HCT116 (cell line): ENCODE measurements at regions not wholly inside any gene's neighbourhood (a gene's known extent, or its start where the extent isn't known, plus 50 kb on each side); places are given as distances from the start of the nearest gene placed in this dataset.

Source experiments
- ATAC-seq: fragments of 200-7000 bp; cut with Tn5 transposase; 2 replicates; pipeline ENCODE4 v1.9.1; 2020; ENCODE audit warnings: mild to moderate bottlenecking, moderate library complexity
- BruUV-seq: library from RNA; stranded (reverse); fragments of 400-500 nt; replicated peaks from 2 replicates; lab custom pipeline; 2021; lab: Mats Ljungman, UMichigan
- CTCF ChIA-PET: fragments of 300-600 bp; sonication (Branson Sonifier 250); formaldehyde crosslinking; loops from one replicate; lab custom pipeline; 2021; ENCODE audit warnings: antibody characterized with exemption; lab: Charles Lee
- POLR2A ChIA-PET: fragments of 300-600, 350-600 bp; sonication (Branson Sonifier 250); formaldehyde crosslinking; loops from one replicate; lab custom pipeline; 2021; ENCODE audit warnings: antibody characterized with exemption; lab: Charles Lee
- RAD21 ChIA-PET, 2 experiments: fragments of 300-600 bp; sonication (Branson Sonifier 250); formaldehyde crosslinking; loops; one replicate each; lab custom pipeline; 2023; ENCODE audit warnings: low total read pairs in 2 of 2; ENCODE audit not compliant: uncharacterized antibody in 2 of 2, unreplicated experiment in 2 of 2, low non-redundant PET in 1 of 2; lab: Charles Lee
- DNase-seq: peaks from one replicate; pipeline ENCODE4 v3.0.0-alpha.2; 2010; ENCODE audit warnings: low read depth, low spot score
- H2AFZ ChIP-seq: fragments of 200-600 bp; shearing (Covaris generic), sonication (generic); 2 replicates; pipeline ENCODE4 v1.6.1; 2017; ENCODE audit warnings: low read depth, mixed run types, mixed read lengths, antibody characterized with exemption, low read length; ENCODE audit not compliant: poor library complexity, severe bottlenecking
- H3K27ac ChIP-seq: 2 replicates; pipeline ENCODE4 v1.5.1; 2012; ENCODE audit warnings: low read depth, low read length
- H3K27me3 ChIP-seq: fragments of 200-600 bp; sonication (generic); 2 replicates; pipeline ENCODE4 v1.6.1; 2016; ENCODE audit warnings: mixed run types, low read length, mixed read lengths; ENCODE audit not compliant: insufficient read depth
- H3K36me3 ChIP-seq, 2 experiments: fragments of 200-500 bp in 1 of 2; fragments of 200-600 bp in 1 of 2; sonication (Bioruptor generic) in 1 of 2; sonication (generic) in 1 of 2; 2 replicates each; pipeline versions ENCODE4 v1.5.1 to v1.6.1; 2014 to 2016; ENCODE audit warnings: low read length in 2 of 2, inconsistent platforms in 1 of 2, mixed read lengths in 1 of 2, mixed run types in 1 of 2; ENCODE audit not compliant: insufficient read depth in 2 of 2, control insufficient read depth in 1 of 2
- H3K4me1 ChIP-seq, 2 experiments: fragments of 200-600 bp in 1 of 2; sonication (generic) in 1 of 2; 2 replicates each; pipeline versions ENCODE4 v1.5.1 to v1.6.1; 2012 to 2017; ENCODE audit warnings: low read length in 2 of 2, inconsistent platforms in 1 of 2, mild to moderate bottlenecking in 1 of 2, mixed read lengths in 1 of 2, mixed run types in 1 of 2, moderate library complexity in 1 of 2; ENCODE audit not compliant: insufficient read depth in 2 of 2, control insufficient read depth in 1 of 2
- H3K4me2 ChIP-seq: fragments of 200-600 bp; sonication (generic); 2 replicates; pipeline ENCODE4 v1.6.1; 2017; ENCODE audit warnings: mixed run types, low read length, mixed read lengths
- H3K4me3 ChIP-seq, 2 experiments: fragments of 200-600 bp in 1 of 2; sonication (generic) in 1 of 2; replicated peaks in 1 of 2; 2 replicates each; pipeline ENCODE4 v1.5.1; 2011 to 2016; ENCODE audit warnings: low read length in 2 of 2, control low read depth in 1 of 2, low read depth in 1 of 2, mild to moderate bottlenecking in 1 of 2, mixed read lengths in 1 of 2, mixed run types in 1 of 2
- H3K79me2 ChIP-seq: fragments of 200-600 bp; sonication (generic); 2 replicates; pipeline ENCODE4 v1.6.1; 2017; ENCODE audit warnings: mild to moderate bottlenecking, mixed run types, low read length, moderate library complexity, mixed read lengths; ENCODE audit not compliant: insufficient read depth
- H3K9ac ChIP-seq: fragments of 200-600 bp; sonication (generic); 2 replicates; pipeline ENCODE4 v1.6.1; 2016; ENCODE audit warnings: low read length, mixed read lengths
- H3K9me2 ChIP-seq: fragments of 200-600 bp; sonication (generic), shearing (Covaris generic); 2 replicates; pipeline ENCODE4 v1.6.1; 2017; ENCODE audit warnings: mixed run types, mild to moderate bottlenecking, moderate library complexity; ENCODE audit not compliant: insufficient read depth
- H3K9me3 ChIP-seq, 2 experiments: fragments of 200-500 bp in 1 of 2; fragments of 200-600 bp in 1 of 2; sonication (Bioruptor generic) in 1 of 2; sonication (generic) in 1 of 2; 2 replicates each; pipeline ENCODE4 v1.6.1; 2014 to 2017; ENCODE audit warnings: low read length in 2 of 2, mixed read lengths in 2 of 2, inconsistent platforms in 1 of 2, low read depth in 1 of 2, mild to moderate bottlenecking in 1 of 2, mixed run types in 1 of 2, moderate library complexity in 1 of 2; ENCODE audit not compliant: control insufficient read depth in 1 of 2, insufficient read depth in 1 of 2
- H4K20me1 ChIP-seq: fragments of 200-600 bp; sonication (generic), shearing (Covaris generic); 2 replicates; pipeline ENCODE4 v1.6.1; 2017; ENCODE audit warnings: mixed run types, mild to moderate bottlenecking, moderate library complexity; ENCODE audit not compliant: insufficient read depth
- CBX3 ChIP-seq: IDR thresholded peaks from 2 replicates; pipeline ENCODE4 v1.6.1; 2012; ENCODE audit warnings: low read depth
- CEBPB ChIP-seq: IDR thresholded peaks from 2 replicates; pipeline ENCODE4 v1.6.1; 2012; ENCODE audit warnings: low read depth
- EGR1 ChIP-seq: IDR thresholded peaks from 2 replicates; pipeline ENCODE4 v1.6.1; 2012; ENCODE audit warnings: low read depth
- ELF1 ChIP-seq: IDR thresholded peaks from 2 replicates; pipeline ENCODE4 v1.6.1; 2012; ENCODE audit warnings: low read depth, borderline replicate concordance
- EZH2 ChIP-seq: fragments of 200-600 bp; sonication (generic); IDR thresholded peaks from 2 replicates; pipeline ENCODE4 v1.6.1; 2017; ENCODE audit warnings: antibody characterized with exemption, mixed run types
- FOSL1 ChIP-seq: IDR thresholded peaks from 2 replicates; pipeline ENCODE4 v1.6.1; 2012; ENCODE audit warnings: low read depth
- POLR2AphosphoS5 ChIP-seq: IDR thresholded peaks from 2 replicates; pipeline ENCODE4 v1.6.1; 2011; ENCODE audit warnings: mild to moderate bottlenecking, low read depth, low read length, moderate library complexity
- RAD21 ChIP-seq: IDR thresholded peaks from 2 replicates; pipeline ENCODE4 v1.6.1; 2012; ENCODE audit warnings: low read depth, mild to moderate bottlenecking
- SIN3A ChIP-seq: IDR thresholded peaks from 2 replicates; pipeline ENCODE4 v1.6.1; 2012; ENCODE audit warnings: low read depth
- SRF ChIP-seq: IDR thresholded peaks from 2 replicates; pipeline ENCODE4 v1.6.1; 2012; ENCODE audit warnings: low read depth
- TCF7L2 ChIP-seq: IDR thresholded peaks from 2 replicates; pipeline ENCODE4 v1.7.0; 2011; ENCODE audit warnings: borderline replicate concordance, inconsistent platforms; ENCODE audit not compliant: insufficient read depth, insufficient read length; ENCODE audit errors: extremely low read depth
- YY1 ChIP-seq: IDR thresholded peaks from 2 replicates; pipeline ENCODE4 v1.6.1; 2011; ENCODE audit warnings: low read length, low read depth, moderate library complexity, mild to moderate bottlenecking; ENCODE audit not compliant: insufficient replicate concordance; ENCODE audit errors: extremely low read depth
- ZNF274 ChIP-seq: fragments of 200-500 bp; sonication (Bioruptor generic); IDR thresholded peaks from 2 replicates; pipeline ENCODE4 v1.6.1; 2014; ENCODE audit warnings: mild to moderate bottlenecking, low read depth, low read length, inconsistent platforms
- intact Hi-C: fragments of 100-400 bp; cut with micrococcal nuclease; formaldehyde crosslinking; loops from 2 replicates; pipeline ENCODE4 v1.10.0; 2022
- TF ChIP-seq, protein P1 (sequence below): IDR thresholded peaks from 2 replicates; pipeline ENCODE4 v1.6.1; 2012; ENCODE audit warnings: low read depth
- TF ChIP-seq, protein P2 (sequence below): IDR thresholded peaks from 2 replicates; pipeline ENCODE4 v1.6.1; 2012
- TF ChIP-seq, protein P3 (sequence below): IDR thresholded peaks from 2 replicates; pipeline ENCODE4 v1.6.1; 2011; ENCODE audit warnings: mild to moderate bottlenecking, low read length, moderate library complexity; ENCODE audit not compliant: insufficient replicate concordance; ENCODE audit errors: extremely low read depth

DNA sequence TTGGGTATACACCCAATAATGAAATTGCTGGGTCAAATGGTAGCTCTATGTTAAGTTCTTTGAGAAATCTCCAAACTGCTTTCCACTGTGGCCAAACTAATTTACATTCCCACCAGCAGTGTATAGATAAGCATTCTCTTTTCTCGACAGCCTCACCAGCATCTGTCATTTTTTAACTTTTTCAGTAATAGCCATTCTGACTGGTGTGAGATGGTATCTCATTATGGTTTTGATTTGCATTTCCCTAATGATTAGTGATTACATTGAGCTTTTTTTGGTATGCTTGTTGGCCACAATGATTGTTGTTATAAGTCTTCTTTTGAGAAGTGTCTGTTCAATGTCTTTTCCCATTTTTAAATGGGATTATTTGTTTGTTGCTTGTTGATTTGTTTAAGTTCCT is 50.4 kb upstream of the EPAS1 start:
- Histone ChIP-seq H3K36me3 (no peaks in the 10 kb centered on the region), H4K20me1 (no peaks in the 10 kb centered on the region), H3K27ac (no peak overlapping the region), H3K4me3 (no peak overlapping the region), H3K79me2 (no peaks in the 10 kb centered on the region), H2AFZ (no peak overlapping the region), H3K4me1 (no peaks in the 10 kb centered on the region), H3K9me3 (no peaks in the 10 kb centered on the region), H3K9ac (no peak overlapping the region), H3K9me2 (no peaks in the 10 kb centered on the region), H3K4me2 (no peak overlapping the region), H3K27me3 (no peaks in the 10 kb centered on the region)
- intact Hi-C loops = no loop called here
- ChIA-PET POLR2A (no interaction called here), CTCF (no interaction called here), RAD21 (no interaction called here)
- DNase-seq (no peak), ATAC-seq (no peak)
- TF ChIP-seq EGR1 = no peak
- TF ChIP-seq, protein P1, sequence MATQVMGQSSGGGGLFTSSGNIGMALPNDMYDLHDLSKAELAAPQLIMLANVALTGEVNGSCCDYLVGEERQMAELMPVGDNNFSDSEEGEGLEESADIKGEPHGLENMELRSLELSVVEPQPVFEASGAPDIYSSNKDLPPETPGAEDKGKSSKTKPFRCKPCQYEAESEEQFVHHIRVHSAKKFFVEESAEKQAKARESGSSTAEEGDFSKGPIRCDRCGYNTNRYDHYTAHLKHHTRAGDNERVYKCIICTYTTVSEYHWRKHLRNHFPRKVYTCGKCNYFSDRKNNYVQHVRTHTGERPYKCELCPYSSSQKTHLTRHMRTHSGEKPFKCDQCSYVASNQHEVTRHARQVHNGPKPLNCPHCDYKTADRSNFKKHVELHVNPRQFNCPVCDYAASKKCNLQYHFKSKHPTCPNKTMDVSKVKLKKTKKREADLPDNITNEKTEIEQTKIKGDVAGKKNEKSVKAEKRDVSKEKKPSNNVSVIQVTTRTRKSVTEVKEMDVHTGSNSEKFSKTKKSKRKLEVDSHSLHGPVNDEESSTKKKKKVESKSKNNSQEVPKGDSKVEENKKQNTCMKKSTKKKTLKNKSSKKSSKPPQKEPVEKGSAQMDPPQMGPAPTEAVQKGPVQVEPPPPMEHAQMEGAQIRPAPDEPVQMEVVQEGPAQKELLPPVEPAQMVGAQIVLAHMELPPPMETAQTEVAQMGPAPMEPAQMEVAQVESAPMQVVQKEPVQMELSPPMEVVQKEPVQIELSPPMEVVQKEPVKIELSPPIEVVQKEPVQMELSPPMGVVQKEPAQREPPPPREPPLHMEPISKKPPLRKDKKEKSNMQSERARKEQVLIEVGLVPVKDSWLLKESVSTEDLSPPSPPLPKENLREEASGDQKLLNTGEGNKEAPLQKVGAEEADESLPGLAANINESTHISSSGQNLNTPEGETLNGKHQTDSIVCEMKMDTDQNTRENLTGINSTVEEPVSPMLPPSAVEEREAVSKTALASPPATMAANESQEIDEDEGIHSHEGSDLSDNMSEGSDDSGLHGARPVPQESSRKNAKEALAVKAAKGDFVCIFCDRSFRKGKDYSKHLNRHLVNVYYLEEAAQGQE = no peak
- TF ChIP-seq RAD21 = no peak
- TF ChIP-seq TCF7L2 = no peak
- TF ChIP-seq, protein P2, sequence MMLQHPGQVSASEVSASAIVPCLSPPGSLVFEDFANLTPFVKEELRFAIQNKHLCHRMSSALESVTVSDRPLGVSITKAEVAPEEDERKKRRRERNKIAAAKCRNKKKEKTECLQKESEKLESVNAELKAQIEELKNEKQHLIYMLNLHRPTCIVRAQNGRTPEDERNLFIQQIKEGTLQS = no peak
- TF ChIP-seq YY1 = no peak
- TF ChIP-seq CEBPB = no peak
- TF ChIP-seq, protein P3, sequence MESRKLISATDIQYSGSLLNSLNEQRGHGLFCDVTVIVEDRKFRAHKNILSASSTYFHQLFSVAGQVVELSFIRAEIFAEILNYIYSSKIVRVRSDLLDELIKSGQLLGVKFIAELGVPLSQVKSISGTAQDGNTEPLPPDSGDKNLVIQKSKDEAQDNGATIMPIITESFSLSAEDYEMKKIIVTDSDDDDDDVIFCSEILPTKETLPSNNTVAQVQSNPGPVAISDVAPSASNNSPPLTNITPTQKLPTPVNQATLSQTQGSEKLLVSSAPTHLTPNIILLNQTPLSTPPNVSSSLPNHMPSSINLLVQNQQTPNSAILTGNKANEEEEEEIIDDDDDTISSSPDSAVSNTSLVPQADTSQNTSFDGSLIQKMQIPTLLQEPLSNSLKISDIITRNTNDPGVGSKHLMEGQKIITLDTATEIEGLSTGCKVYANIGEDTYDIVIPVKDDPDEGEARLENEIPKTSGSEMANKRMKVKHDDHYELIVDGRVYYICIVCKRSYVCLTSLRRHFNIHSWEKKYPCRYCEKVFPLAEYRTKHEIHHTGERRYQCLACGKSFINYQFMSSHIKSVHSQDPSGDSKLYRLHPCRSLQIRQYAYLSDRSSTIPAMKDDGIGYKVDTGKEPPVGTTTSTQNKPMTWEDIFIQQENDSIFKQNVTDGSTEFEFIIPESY = no peak
- no peak for TF ChIP-seq POLR2AphosphoS5
- no peak for TF ChIP-seq CBX3
- no peak for TF ChIP-seq SRF
- no peak for TF ChIP-seq ELF1
- no peak for TF ChIP-seq FOSL1
- no peak for TF ChIP-seq ZNF274
- TF ChIP-seq SIN3A = no peak
- TF ChIP-seq EZH2 = no peak
- BruUV-seq = no TSS peak
